Esophagus squamous epithelium (tissue), 4 donors: ENCODE measurements at regions not wholly inside any gene's neighbourhood (a gene's known extent, or its start where the extent isn't known, plus 50 kb on each side); places are given as distances from the start of the nearest gene placed in this dataset.

ENCODE experiments used
- POLR2A ChIP-seq, 4 donors: fragments of 450-650 bp; IDR thresholded peaks; one replicate each; pipeline ENCODE4 v1.6.1; 2017; ENCODE audit warnings: antibody characterized with exemption in 4 of 4, mild to moderate bottlenecking in 4 of 4, moderate library complexity in 3 of 4
- TF ChIP-seq, protein P1 (sequence below), 6 experiments: fragments of 450-650 bp in 4 of 6; fragments of 200-600 bp in 2 of 6; sonication (generic) in 2 of 6; IDR thresholded peaks; one replicate each; pipeline ENCODE4 v1.5.1; 2016 to 2019; ENCODE audit warnings: antibody characterized with exemption in 6 of 6, mild to moderate bottlenecking in 4 of 6, moderate library complexity in 4 of 6

DNA sequence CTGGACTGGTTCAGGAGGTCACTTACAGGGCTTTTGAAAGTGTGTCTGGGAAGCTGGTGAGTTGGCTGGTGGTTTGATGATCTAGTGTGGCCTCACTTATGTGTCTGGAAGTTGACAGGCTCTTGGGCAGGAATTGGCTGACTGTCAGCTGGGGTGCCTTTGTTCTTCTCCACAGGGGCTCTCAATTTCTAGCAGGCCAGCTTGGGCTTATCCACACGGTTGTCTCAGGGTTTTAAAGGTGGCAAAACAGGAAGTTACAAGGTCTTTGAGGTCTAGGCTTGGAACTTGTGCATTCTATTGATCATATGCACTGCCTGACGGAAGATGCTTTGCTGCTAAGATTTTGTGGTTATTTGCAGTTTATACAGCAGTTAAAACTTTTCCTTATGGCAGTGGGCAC lies 52.0 kb upstream of the CELF4 start:
- TF ChIP-seq, protein P1, sequence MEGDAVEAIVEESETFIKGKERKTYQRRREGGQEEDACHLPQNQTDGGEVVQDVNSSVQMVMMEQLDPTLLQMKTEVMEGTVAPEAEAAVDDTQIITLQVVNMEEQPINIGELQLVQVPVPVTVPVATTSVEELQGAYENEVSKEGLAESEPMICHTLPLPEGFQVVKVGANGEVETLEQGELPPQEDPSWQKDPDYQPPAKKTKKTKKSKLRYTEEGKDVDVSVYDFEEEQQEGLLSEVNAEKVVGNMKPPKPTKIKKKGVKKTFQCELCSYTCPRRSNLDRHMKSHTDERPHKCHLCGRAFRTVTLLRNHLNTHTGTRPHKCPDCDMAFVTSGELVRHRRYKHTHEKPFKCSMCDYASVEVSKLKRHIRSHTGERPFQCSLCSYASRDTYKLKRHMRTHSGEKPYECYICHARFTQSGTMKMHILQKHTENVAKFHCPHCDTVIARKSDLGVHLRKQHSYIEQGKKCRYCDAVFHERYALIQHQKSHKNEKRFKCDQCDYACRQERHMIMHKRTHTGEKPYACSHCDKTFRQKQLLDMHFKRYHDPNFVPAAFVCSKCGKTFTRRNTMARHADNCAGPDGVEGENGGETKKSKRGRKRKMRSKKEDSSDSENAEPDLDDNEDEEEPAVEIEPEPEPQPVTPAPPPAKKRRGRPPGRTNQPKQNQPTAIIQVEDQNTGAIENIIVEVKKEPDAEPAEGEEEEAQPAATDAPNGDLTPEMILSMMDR (IDR thresholded peaks at IDR 0.05): no peak
- no peak for TF ChIP-seq POLR2A (IDR thresholded peaks at IDR 0.05)
